ENCODE measurements at regions not wholly inside any gene's neighbourhood (a gene's known extent, or its start where the extent isn't known, plus 50 kb on each side); places are given as distances from the start of the nearest gene placed in this dataset.

DNA sequence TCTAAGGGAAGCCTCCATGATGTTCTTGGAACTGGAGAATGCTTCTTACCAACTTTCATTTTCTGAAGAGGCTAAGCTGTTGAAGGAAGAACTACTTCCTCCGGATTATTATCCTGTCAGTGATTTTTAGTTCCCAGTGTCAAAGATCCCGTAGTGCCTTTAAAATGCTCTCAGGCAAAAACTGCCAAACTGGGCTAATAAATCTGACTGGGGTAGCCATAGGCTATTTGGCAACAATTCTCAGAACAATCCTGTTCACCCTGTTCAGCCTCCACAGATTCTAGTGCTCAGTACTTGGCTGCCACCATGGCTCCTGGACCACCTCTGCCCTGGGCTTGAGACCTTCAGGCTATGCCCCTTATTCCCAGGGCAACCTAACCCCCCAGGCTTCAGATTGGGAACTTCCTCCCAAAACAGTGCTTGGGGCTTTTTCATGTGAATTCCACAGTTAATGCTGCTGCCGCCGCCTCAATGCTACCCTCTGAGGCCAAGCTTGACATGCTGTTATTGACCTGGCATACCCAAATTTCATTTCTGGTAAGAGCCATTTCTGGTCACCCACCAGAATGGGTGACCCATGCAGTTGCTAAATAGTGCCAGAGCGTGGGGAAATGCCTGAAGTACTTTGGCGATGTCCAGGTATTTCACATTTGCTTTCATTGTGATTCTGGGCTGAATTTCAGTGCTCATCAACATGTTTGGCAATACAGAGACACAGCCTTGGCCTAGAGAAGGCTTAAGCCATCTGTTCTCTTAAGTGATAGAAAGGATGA, 110.0 kb upstream of the ARHGAP5 start:
- TF ChIP-seq POLR2A (IDR thresholded peaks at IDR 0.05) (no peak), POLR2AphosphoS5 (IDR thresholded peaks at IDR 0.05) (no peak)
- TF ChIP-seq, protein P1, sequence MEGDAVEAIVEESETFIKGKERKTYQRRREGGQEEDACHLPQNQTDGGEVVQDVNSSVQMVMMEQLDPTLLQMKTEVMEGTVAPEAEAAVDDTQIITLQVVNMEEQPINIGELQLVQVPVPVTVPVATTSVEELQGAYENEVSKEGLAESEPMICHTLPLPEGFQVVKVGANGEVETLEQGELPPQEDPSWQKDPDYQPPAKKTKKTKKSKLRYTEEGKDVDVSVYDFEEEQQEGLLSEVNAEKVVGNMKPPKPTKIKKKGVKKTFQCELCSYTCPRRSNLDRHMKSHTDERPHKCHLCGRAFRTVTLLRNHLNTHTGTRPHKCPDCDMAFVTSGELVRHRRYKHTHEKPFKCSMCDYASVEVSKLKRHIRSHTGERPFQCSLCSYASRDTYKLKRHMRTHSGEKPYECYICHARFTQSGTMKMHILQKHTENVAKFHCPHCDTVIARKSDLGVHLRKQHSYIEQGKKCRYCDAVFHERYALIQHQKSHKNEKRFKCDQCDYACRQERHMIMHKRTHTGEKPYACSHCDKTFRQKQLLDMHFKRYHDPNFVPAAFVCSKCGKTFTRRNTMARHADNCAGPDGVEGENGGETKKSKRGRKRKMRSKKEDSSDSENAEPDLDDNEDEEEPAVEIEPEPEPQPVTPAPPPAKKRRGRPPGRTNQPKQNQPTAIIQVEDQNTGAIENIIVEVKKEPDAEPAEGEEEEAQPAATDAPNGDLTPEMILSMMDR (IDR thresholded peaks at IDR 0.05 in 8 of 11, conservative IDR thresholded peaks at IDR 0.05 in 3 of 11), result no peak
